HG03025 (cell line): ENCODE measurements at regions not wholly inside any gene's neighbourhood (a gene's known extent, or its start where the extent isn't known, plus 50 kb on each side); places are given as distances from the start of the nearest gene placed in this dataset.
A peak's percentile ranks its signal among the peaks of the same experiment; 100 is the strongest.
"Not testable (repeated sequence)": the region's sequence is repeated elsewhere in the genome, so short reads cannot be mapped to it uniquely, and the experiment has no call there.

Experiments
- ATAC-seq: cut with Tn5 transposase; IDR thresholded peaks from one replicate; pipeline ENCODE4 v1.9.1; 2021; ENCODE audit warnings: mild to moderate bottlenecking, moderate library complexity; ENCODE audit not compliant: unreplicated experiment, low FRiP score

GRCh38 chr4:133385161-133385954, 236.3 kb downstream of the PCDH10 start:
- ATAC-seq, result no peak

- ATAC-seq, result no peak
Measured at GRCh38 chr4:133379681-133380438, 230.8 kb downstream of the PCDH10 start.

- no peak for ATAC-seq
Measured at GRCh38 chr4:133377286-133377685, 228.2 kb downstream of the PCDH10 start.

- no peak for ATAC-seq
Measured at GRCh38 chr4:133372699-133373098, 223.6 kb downstream of the PCDH10 start.

GRCh38 chr4:133355633-133356032, 206.5 kb downstream of the PCDH10 start:
- no peak for ATAC-seq

GRCh38 chr4:133347409-133347808, 198.3 kb downstream of the PCDH10 start:
- ATAC-seq, result no peak

- no peak for ATAC-seq
Measured at GRCh38 chr4:133324491-133324890, 175.4 kb downstream of the PCDH10 start.

- no peak for ATAC-seq
Measured at GRCh38 chr4:133323670-133324069, 174.6 kb downstream of the PCDH10 start.

- ATAC-seq, result peak; percentile 87
Measured at GRCh38 chr4:133320576-133321170, 171.6 kb downstream of the PCDH10 start.

- ATAC-seq, result no peak
Measured at GRCh38 chr4:133316909-133317308, 167.8 kb downstream of the PCDH10 start.

- no peak for ATAC-seq
Measured at GRCh38 chr4:133314991-133315390, 165.9 kb downstream of the PCDH10 start.

GRCh38 chr4:133287396-133287795, 138.3 kb downstream of the PCDH10 start:
- no peak for ATAC-seq

GRCh38 chr4:133278591-133278990, 129.5 kb downstream of the PCDH10 start:
- no peak for ATAC-seq

- ATAC-seq, result not testable (repeated sequence)
Measured at GRCh38 chr4:133277940-133278339, 128.8 kb downstream of the PCDH10 start.

- no peak for ATAC-seq
Measured at GRCh38 chr4:133275246-133275645, 126.2 kb downstream of the PCDH10 start.

GRCh38 chr4:133273401-133273800, 124.3 kb downstream of the PCDH10 start:
- ATAC-seq, result no peak

- ATAC-seq, result peak; percentile 74
Measured at GRCh38 chr4:133270021-133270570, 121.0 kb downstream of the PCDH10 start.

GRCh38 chr4:133268205-133268604, 119.1 kb downstream of the PCDH10 start:
- no peak for ATAC-seq

GRCh38 chr4:133267506-133267905, 118.4 kb downstream of the PCDH10 start:
- not testable (repeated sequence) for ATAC-seq

GRCh38 chr4:133266966-133267365, 117.9 kb downstream of the PCDH10 start:
- not testable (repeated sequence) for ATAC-seq

- not testable (repeated sequence) for ATAC-seq
Measured at GRCh38 chr4:133264251-133264650, 115.2 kb downstream of the PCDH10 start.
